SK-N-SH (cell line): ENCODE measurements at regions not wholly inside any gene's neighbourhood (a gene's known extent, or its start where the extent isn't known, plus 50 kb on each side); places are given as distances from the start of the nearest gene placed in this dataset.

Experiments used
- CTCF ChIA-PET: fragments of 300-600, 350-600 bp; formaldehyde crosslinking; extraction: SDS; loops from one replicate; lab custom pipeline; 2021; lab: Yijun Ruan, JAX
- POLR2A ChIA-PET: fragments of 350-600 bp; sonication (Branson Sonifier 250); formaldehyde crosslinking; extraction: SDS; loops from one replicate; lab custom pipeline; 2020; ENCODE audit warnings: antibody characterized with exemption, inconsistent platforms; lab: Yijun Ruan, JAX
- DNase-seq: peaks from one replicate; pipeline ENCODE4 v3.0.0; 2012
- H2AFZ ChIP-seq: fragments of 200-600 bp; sonication (generic); 2 replicates; pipeline ENCODE4 v1.8.1; 2016; ENCODE audit warnings: antibody characterized with exemption, mild to moderate bottlenecking, low read depth
- H3F3A ChIP-seq: fragments of 200-600 bp; sonication (generic); replicated peaks from 2 replicates; pipeline ENCODE3; 2016; ENCODE audit warnings: antibody characterized with exemption, mild to moderate bottlenecking; ENCODE audit not compliant: insufficient read depth
- H3K27ac ChIP-seq, 2 experiments: fragments of 200-500 bp in 1 of 2; fragments of 200-600 bp in 1 of 2; sonication (Bioruptor generic) in 1 of 2; sonication (generic), shearing (Covaris generic) in 1 of 2; 2 replicates each; pipeline versions ENCODE4 v1.5.1 to v1.6.1; 2014 to 2016; ENCODE audit warnings: low read depth in 2 of 2, inconsistent platforms in 1 of 2, low read length in 1 of 2, mild to moderate bottlenecking in 1 of 2, mixed read lengths in 1 of 2
- H3K27me3 ChIP-seq: fragments of 200-600 bp; sonication (generic), shearing (Covaris generic); 2 replicates; pipeline ENCODE4 v1.6.1; 2016; ENCODE audit warnings: mixed run types; ENCODE audit not compliant: insufficient read depth
- H3K36me3 ChIP-seq, 2 experiments: fragments of 200-500 bp in 1 of 2; fragments of 200-600 bp in 1 of 2; sonication (Bioruptor generic) in 1 of 2; sonication (generic) in 1 of 2; replicated peaks in 1 of 2; 2 replicates each; pipeline versions ENCODE3 to v1.5.1; 2014 to 2016; ENCODE audit warnings: low read length in 1 of 2, mild to moderate bottlenecking in 1 of 2; ENCODE audit not compliant: insufficient read depth in 2 of 2, control insufficient read depth in 1 of 2
- H3K4me1 ChIP-seq, 2 experiments: fragments of 200-500 bp in 1 of 2; fragments of 200-600 bp in 1 of 2; sonication (Bioruptor generic) in 1 of 2; sonication (generic), shearing (Covaris generic) in 1 of 2; 2 replicates each; pipeline versions ENCODE4 v1.5.1 to v1.6.1; 2014 to 2016; ENCODE audit warnings: low read depth in 1 of 2, low read length in 1 of 2, mixed run types in 1 of 2; ENCODE audit not compliant: insufficient read depth in 2 of 2, control insufficient read depth in 1 of 2
- H3K4me2 ChIP-seq: fragments of 200-600 bp; sonication (generic), shearing (Covaris generic); 2 replicates; pipeline ENCODE4 v1.6.1; 2017; ENCODE audit warnings: mixed run types
- H3K4me3 ChIP-seq, 2 experiments: fragments of 200-500 bp in 1 of 2; fragments of 200-600 bp in 1 of 2; sonication (Bioruptor generic) in 1 of 2; sonication (generic), shearing (Covaris generic) in 1 of 2; 2 replicates each; pipeline versions ENCODE4 v1.5.1 to v1.8.1; 2014 to 2016; ENCODE audit warnings: low read depth in 2 of 2, inconsistent platforms in 1 of 2, low read length in 1 of 2, mild to moderate bottlenecking in 1 of 2, mixed read lengths in 1 of 2, moderate library complexity in 1 of 2
- H3K79me2 ChIP-seq: fragments of 200-600 bp; sonication (generic); 2 replicates; pipeline ENCODE4 v1.8.1; 2017; ENCODE audit warnings: mild to moderate bottlenecking; ENCODE audit not compliant: insufficient read depth
- H3K9ac ChIP-seq: fragments of 200-600 bp; sonication (generic); 2 replicates; pipeline ENCODE4 v1.6.1; 2017; ENCODE audit warnings: mixed run types
- H3K9me2 ChIP-seq: fragments of 200-600 bp; sonication (generic); 2 replicates; pipeline ENCODE4 v1.6.1; 2017; ENCODE audit warnings: mixed run types
- H3K9me3 ChIP-seq: fragments of 200-600 bp; sonication (generic); 2 replicates; pipeline ENCODE4 v1.6.1; 2017; ENCODE audit warnings: mixed run types, mild to moderate bottlenecking, moderate library complexity
- H4K20me1 ChIP-seq: fragments of 200-600 bp; sonication (generic); 2 replicates; pipeline ENCODE4 v1.6.1; 2017; ENCODE audit warnings: mild to moderate bottlenecking, mixed run types; ENCODE audit not compliant: insufficient read depth
- ELF1 ChIP-seq: IDR thresholded peaks from 2 replicates; pipeline ENCODE4 v1.4.0; 2012
- FOXJ3 ChIP-seq: sonication (generic); formaldehyde crosslinking; IDR thresholded peaks from 2 replicates; pipeline ENCODE4 v1.5.1; 2020; ENCODE audit warnings: mild to moderate bottlenecking, missing genetic modification reagents
- FOXM1 ChIP-seq: IDR thresholded peaks from 2 replicates; pipeline ENCODE4 v1.4.0; 2012; ENCODE audit warnings: low read depth, mild to moderate bottlenecking
- GATA2 ChIP-seq: sonication (generic); formaldehyde crosslinking; IDR thresholded peaks from 2 replicates; pipeline ENCODE4 v1.5.0; 2020; ENCODE audit warnings: mild to moderate bottlenecking, missing genetic modification reagents
- IRF3 ChIP-seq: fragments of 150-350 bp; IDR thresholded peaks from 2 replicates; pipeline ENCODE4 v1.6.1; 2016; ENCODE audit warnings: mild to moderate bottlenecking, low read depth, low read length
- MAX ChIP-seq: IDR thresholded peaks from 2 replicates; pipeline ENCODE4 v1.4.0; 2012; ENCODE audit warnings: low read depth
- NRF1 ChIP-seq: IDR thresholded peaks from 2 replicates; pipeline ENCODE4 v1.6.1; 2012; ENCODE audit warnings: low read depth, mild to moderate bottlenecking, low read length
- RAD21 ChIP-seq: IDR thresholded peaks from 2 replicates; pipeline ENCODE4 v1.6.1; 2012; ENCODE audit warnings: mild to moderate bottlenecking, low read length
- REST ChIP-seq: IDR thresholded peaks from 2 replicates; pipeline ENCODE4 v1.6.1; 2012; ENCODE audit warnings: mild to moderate bottlenecking, low read depth, low read length, moderate library complexity
- RFX5 ChIP-seq: IDR thresholded peaks from 2 replicates; pipeline ENCODE4 v1.6.1; 2012; ENCODE audit warnings: mild to moderate bottlenecking, improper control_type of control experiment, low read length
- SMC3 ChIP-seq: IDR thresholded peaks from 2 replicates; pipeline ENCODE4 v1.6.1; 2012; ENCODE audit warnings: low read depth, low read length, improper control_type of control experiment
- TAF1 ChIP-seq: IDR thresholded peaks from 2 replicates; pipeline ENCODE4 v1.6.1; 2012; ENCODE audit warnings: low read depth, mild to moderate bottlenecking, low read length, moderate library complexity, borderline replicate concordance
- ZBTB33 ChIP-seq: IDR thresholded peaks from 2 replicates; pipeline ENCODE4 v1.4.0; 2012; ENCODE audit warnings: low read depth, borderline replicate concordance

- CTCF ChIA-PET, result interaction anchor here (1.0 to 2.2 kb wide), 2 partner anchors 14 to 90 kb away, joined by 4 to 6 read pairs; no protein-coding TSS in a partner anchor
Observed at GRCh38 chr1:229137271-229137670, 133.6 kb upstream of the RAB4A start.

More at GRCh38 chr1:229137271-229137670, 133.6 kb upstream of the RAB4A start:
- Histone ChIP-seq H3K4me1 (no peaks in the 10 kb centered on the region), H3K4me2 (no peak overlapping the region), H3K9ac (no peak overlapping the region), H4K20me1 (no peaks in the 10 kb centered on the region), H3K36me3 (no peaks in the 10 kb centered on the region), H2AFZ (no peak overlapping the region), H3K79me2 (no peaks in the 10 kb centered on the region), H3K27ac (no peak overlapping the region), H3F3A (no peaks in the 10 kb centered on the region), H3K27me3 (no peaks in the 10 kb centered on the region; the same call in 1 of the 2 replicates), H3K4me3 (no peak overlapping the region), H3K9me3 (no peaks in the 10 kb centered on the region), H3K9me2 (no peaks in the 10 kb centered on the region)
- DNase-seq, result no peak
- POLR2A ChIA-PET, result no interaction called here
- TF ChIP-seq IRF3, result no peak
- TF ChIP-seq NRF1, result no peak
- TF ChIP-seq TAF1, result no peak
- no peak for TF ChIP-seq RAD21
- TF ChIP-seq FOXJ3 (CRISPR knock-in tag), result no peak
- no peak for TF ChIP-seq ZBTB33
- TF ChIP-seq GATA2, result no peak
- TF ChIP-seq SMC3, result no peak
- no peak for TF ChIP-seq FOXM1
- no peak for TF ChIP-seq ELF1
- TF ChIP-seq REST, result no peak
- no peak for TF ChIP-seq RFX5
- TF ChIP-seq MAX, result no peak
